Tibial nerve (tissue), 4 donors: ENCODE measurements at regions not wholly inside any gene's neighbourhood (a gene's known extent, or its start where the extent isn't known, plus 50 kb on each side); places are given as distances from the start of the nearest gene placed in this dataset.

Experiments used
- DNase-seq, 2 donors: peaks; one replicate each; pipeline ENCODE4 v3.0.0-alpha.2; 2019; ENCODE audit warnings: low spot score in 2 of 2
- H3K27ac ChIP-seq, 4 donors: fragments of 200-600 bp; sonication (generic) in 3 of 4; one replicate each; pipeline ENCODE4 v1.5.1; 2017 to 2019; ENCODE audit warnings: mild to moderate bottlenecking in 1 of 4
- H3K27me3 ChIP-seq, 2 donors: fragments of 200-600 bp; sonication (generic) in 1 of 2; one replicate each; pipeline versions ENCODE4 v1.5.1 to v1.6.0; 2017 to 2019
- H3K36me3 ChIP-seq, 3 donors: fragments of 200-600 bp; sonication (generic); one replicate each; pipeline ENCODE4 v1.5.1; 2018 to 2019
- H3K4me1 ChIP-seq, 4 donors: fragments of 200-600 bp; sonication (generic) in 3 of 4; one replicate each; pipeline ENCODE4 v1.5.1; 2017 to 2019
- H3K4me3 ChIP-seq, 4 donors: fragments of 200-600 bp; sonication (generic) in 3 of 4; one replicate each; pipeline ENCODE4 v1.5.1; 2017 to 2019; ENCODE audit warnings: mild to moderate bottlenecking in 1 of 4, moderate library complexity in 1 of 4
- H3K9me3 ChIP-seq, 4 donors: fragments of 200-600 bp; sonication (generic) in 3 of 4; one replicate each; pipeline ENCODE4 v1.5.1; 2017 to 2019
- EP300 ChIP-seq, 2 donors: sonication (generic); formaldehyde crosslinking; IDR thresholded peaks; one replicate each; pipeline ENCODE4 v1.6.1; 2017; ENCODE audit warnings: antibody characterized with exemption in 2 of 2, mild to moderate bottlenecking in 1 of 2
- POLR2A ChIP-seq, 2 donors: fragments of 450-650 bp; IDR thresholded peaks; one replicate each; pipeline ENCODE4 v1.6.1; 2017; ENCODE audit warnings: antibody characterized with exemption in 2 of 2, mild to moderate bottlenecking in 2 of 2, moderate library complexity in 2 of 2
- WGBS, 2 donors: methylation state at CpG; one replicate each; pipeline ENCODE4 v1.1.5; 2018; 5-methylcytosine and 5-hydroxymethylcytosine counted together
- TF ChIP-seq, protein P1 (sequence below), 5 experiments: fragments of 200-600 bp in 3 of 5; fragments of 450-650 bp in 2 of 5; sonication (generic) in 3 of 5; IDR thresholded peaks; one replicate each; pipeline ENCODE4 v1.5.1; 2016 to 2019; ENCODE audit warnings: antibody characterized with exemption in 5 of 5, mild to moderate bottlenecking in 3 of 5, moderate library complexity in 2 of 5

- Histone ChIP-seq H3K9me3 (no peaks in the 10 kb centered on the region), H3K4me3 (no peak overlapping the region), H3K27ac (no peak overlapping the region), H3K27me3 (no peaks in the 10 kb centered on the region), H3K36me3 (no peaks in the 10 kb centered on the region), H3K4me1 (no peaks in the 10 kb centered on the region)
- WGBS, 2 donors, result 59 to 62% methylated on average over 3 to 5 of the region's 5 CpGs
- DNase-seq, result no peak
- no peak for TF ChIP-seq POLR2A (IDR thresholded peaks at IDR 0.05)
- TF ChIP-seq, protein P1, sequence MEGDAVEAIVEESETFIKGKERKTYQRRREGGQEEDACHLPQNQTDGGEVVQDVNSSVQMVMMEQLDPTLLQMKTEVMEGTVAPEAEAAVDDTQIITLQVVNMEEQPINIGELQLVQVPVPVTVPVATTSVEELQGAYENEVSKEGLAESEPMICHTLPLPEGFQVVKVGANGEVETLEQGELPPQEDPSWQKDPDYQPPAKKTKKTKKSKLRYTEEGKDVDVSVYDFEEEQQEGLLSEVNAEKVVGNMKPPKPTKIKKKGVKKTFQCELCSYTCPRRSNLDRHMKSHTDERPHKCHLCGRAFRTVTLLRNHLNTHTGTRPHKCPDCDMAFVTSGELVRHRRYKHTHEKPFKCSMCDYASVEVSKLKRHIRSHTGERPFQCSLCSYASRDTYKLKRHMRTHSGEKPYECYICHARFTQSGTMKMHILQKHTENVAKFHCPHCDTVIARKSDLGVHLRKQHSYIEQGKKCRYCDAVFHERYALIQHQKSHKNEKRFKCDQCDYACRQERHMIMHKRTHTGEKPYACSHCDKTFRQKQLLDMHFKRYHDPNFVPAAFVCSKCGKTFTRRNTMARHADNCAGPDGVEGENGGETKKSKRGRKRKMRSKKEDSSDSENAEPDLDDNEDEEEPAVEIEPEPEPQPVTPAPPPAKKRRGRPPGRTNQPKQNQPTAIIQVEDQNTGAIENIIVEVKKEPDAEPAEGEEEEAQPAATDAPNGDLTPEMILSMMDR (IDR thresholded peaks at IDR 0.05), result no peak
- TF ChIP-seq EP300 (IDR thresholded peaks at IDR 0.05), result no peak
Measured at GRCh38 chr2:147198651-147199171, 646.1 kb upstream of the ACVR2A start.

DNA sequence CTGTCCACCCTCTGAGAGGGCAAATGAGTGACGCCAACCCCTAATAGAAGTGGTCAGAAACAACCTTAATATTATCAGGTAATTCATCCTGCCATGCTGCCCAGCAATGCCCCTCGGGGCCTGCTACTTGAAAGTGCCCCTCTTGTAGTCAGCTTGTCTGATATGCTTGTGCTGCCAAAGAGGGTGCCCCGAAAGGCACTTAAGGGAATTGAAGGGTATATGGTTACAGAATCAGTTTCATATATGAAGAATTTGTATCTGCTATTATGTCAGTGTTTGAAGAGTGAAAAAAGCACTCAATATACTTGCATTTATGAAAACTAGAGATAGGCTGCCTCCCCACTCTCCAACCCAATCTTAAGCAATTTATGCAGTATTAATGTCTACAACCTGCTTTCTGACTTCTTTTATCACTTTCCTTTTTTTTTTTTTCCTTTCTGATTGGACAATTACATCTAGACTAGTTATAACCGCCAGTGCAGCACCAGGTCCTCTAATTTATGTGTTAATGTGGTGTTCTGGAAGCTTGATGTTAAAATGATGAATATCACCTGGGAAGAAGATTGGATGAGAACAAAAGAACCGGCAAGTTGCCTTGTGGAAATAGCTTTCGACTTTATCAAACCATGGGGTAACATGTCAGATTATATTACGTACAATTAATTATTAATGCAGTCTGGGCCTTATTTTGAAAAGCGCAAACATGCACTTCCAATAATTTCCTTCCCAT lies 646.9 kb upstream of the ACVR2A start:
- no peaks in the 10 kb centered on the region for H3K9me3 ChIP-seq
- H3K4me3 ChIP-seq, result no peak overlapping the region
- DNase-seq, result no peak
- no peaks in the 10 kb centered on the region for H3K27me3 ChIP-seq
- TF ChIP-seq EP300 (IDR thresholded peaks at IDR 0.05), result no peak
- TF ChIP-seq, protein P1 (IDR thresholded peaks at IDR 0.05), result no peak
- no peak for TF ChIP-seq POLR2A (IDR thresholded peaks at IDR 0.05)
- H3K36me3 ChIP-seq, result no peaks in the 10 kb centered on the region
- H3K27ac ChIP-seq, result no peak overlapping the region
- 88 to 89% methylated on average over 8 of the region's 8 CpGs for WGBS, 2 donors
- no peaks in the 10 kb centered on the region for H3K4me1 ChIP-seq

GRCh38 chr2:147182260-147182659 lies 662.6 kb upstream of the ACVR2A start:
- TF ChIP-seq, protein P1 (IDR thresholded peaks at IDR 0.05), result no peak
- no peak for TF ChIP-seq POLR2A (IDR thresholded peaks at IDR 0.05)
- no peak for TF ChIP-seq EP300 (IDR thresholded peaks at IDR 0.05)
- Histone ChIP-seq H3K36me3 (no peaks in the 10 kb centered on the region), H3K27ac (no peak overlapping the region), H3K4me3 (no peak overlapping the region), H3K27me3 (no peaks in the 10 kb centered on the region), H3K4me1 (no peaks in the 10 kb centered on the region), H3K9me3 (no peaks in the 10 kb centered on the region)
- 67 to 74% methylated on average over 4 of the region's 4 CpGs for WGBS, 2 donors
- no peak for DNase-seq

DNA sequence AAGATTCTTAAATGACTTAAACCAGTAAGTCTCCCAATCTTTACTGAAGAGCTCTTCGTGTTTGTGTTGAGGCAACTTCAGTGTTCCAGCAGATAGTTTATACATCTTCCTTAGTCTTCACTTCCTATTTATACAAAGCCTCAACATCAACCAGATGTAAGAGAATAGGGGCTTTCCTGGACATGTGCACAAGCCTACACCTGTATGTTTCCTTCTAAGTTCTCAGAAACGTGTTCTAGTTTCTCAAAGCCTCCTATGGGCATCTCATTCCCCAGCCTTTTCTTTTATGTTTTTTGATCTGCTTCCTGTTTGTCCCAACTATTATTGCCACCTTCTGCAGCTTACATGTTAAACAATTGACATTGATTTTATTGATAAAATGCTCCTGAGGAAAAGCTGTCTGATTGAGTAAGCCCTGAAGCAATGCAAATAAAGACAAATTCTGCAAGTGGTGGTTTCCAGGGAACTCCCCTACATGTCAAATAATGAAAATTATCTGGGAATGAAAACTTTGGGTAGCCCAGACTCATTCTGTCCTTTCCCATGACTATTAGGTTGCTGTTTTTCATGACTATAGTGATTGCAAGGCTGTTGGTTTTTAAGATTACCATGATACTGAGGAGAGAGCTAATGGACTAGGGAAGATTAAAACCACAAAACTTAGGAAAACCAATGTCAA lies 663.3 kb upstream of the ACVR2A start:
- WGBS, 2 donors, result 87 to 91% methylated on average over 2 of the region's 2 CpGs
- no peak overlapping the region for H3K4me3 ChIP-seq
- H3K9me3 ChIP-seq, result no peaks in the 10 kb centered on the region
- no peak for DNase-seq
- no peak overlapping the region for H3K27ac ChIP-seq
- no peaks in the 10 kb centered on the region for H3K27me3 ChIP-seq
- TF ChIP-seq POLR2A (IDR thresholded peaks at IDR 0.05) (no peak), EP300 (IDR thresholded peaks at IDR 0.05) (no peak)
- TF ChIP-seq, protein P1 (IDR thresholded peaks at IDR 0.05), result no peak
- H3K36me3 ChIP-seq, result no peaks in the 10 kb centered on the region
- no peaks in the 10 kb centered on the region for H3K4me1 ChIP-seq
